GM12892 (cell line): ENCODE measurements at regions not wholly inside any gene's neighbourhood (a gene's known extent, or its start where the extent isn't known, plus 50 kb on each side); places are given as distances from the start of the nearest gene placed in this dataset.

Source experiments
- POLR2A ChIP-seq: IDR thresholded peaks from 2 replicates; pipeline ENCODE4 v1.6.1; 2011; ENCODE audit warnings: low read depth, low read length, control low read depth
- POLR2AphosphoS5 ChIP-seq: IDR thresholded peaks from 2 replicates; pipeline ENCODE4 v1.6.1; 2011; ENCODE audit warnings: low read depth, low read length, control low read depth
- TAF1 ChIP-seq: IDR thresholded peaks from 2 replicates; pipeline ENCODE4 v1.6.1; 2011; ENCODE audit warnings: low read depth, mild to moderate bottlenecking, control low read depth, low read length, borderline replicate concordance

GRCh38 chr12:13777374-13777773, 204.0 kb downstream of the GRIN2B start:
- TF ChIP-seq POLR2A: no peak
- TF ChIP-seq POLR2AphosphoS5: no peak
- TF ChIP-seq TAF1: no peak
